Neural cell (in vitro differentiated cells): ENCODE measurements at regions not wholly inside any gene's neighbourhood (a gene's known extent, or its start where the extent isn't known, plus 50 kb on each side); places are given as distances from the start of the nearest gene placed in this dataset.

Experiments
- H2AFZ ChIP-seq: fragments of 200-600, 300-800 bp; sonication (generic), shearing (Covaris generic); 2 replicates; pipeline ENCODE4 v1.6.0; 2014; ENCODE audit warnings: low read depth, mild to moderate bottlenecking, antibody characterized with exemption, low read length, moderate library complexity
- H3F3A ChIP-seq: fragments of 200-600 bp; shearing (Covaris generic); 2 replicates; pipeline ENCODE4 v1.6.1; 2016; ENCODE audit warnings: mild to moderate bottlenecking, moderate library complexity, mixed read lengths, antibody characterized with exemption, low read length; ENCODE audit not compliant: insufficient read depth, poor library complexity, severe bottlenecking
- H3K27ac ChIP-seq: fragments of 200-600, 300-800 bp; sonication (generic), shearing (Covaris generic); 2 replicates; pipeline ENCODE4 v1.5.1; 2014; ENCODE audit warnings: mild to moderate bottlenecking, low read length, moderate library complexity
- H3K27me3 ChIP-seq: fragments of 300-800, 200-600 bp; sonication (generic), shearing (Covaris generic); 2 replicates; pipeline ENCODE4 v1.6.0; 2014; ENCODE audit warnings: mild to moderate bottlenecking, low read depth, low read length, moderate library complexity; ENCODE audit not compliant: insufficient read depth
- H3K36me3 ChIP-seq: fragments of 300-800, 200-600 bp; sonication (generic), shearing (Covaris generic); 2 replicates; pipeline ENCODE4 v1.5.1; 2014; ENCODE audit warnings: mild to moderate bottlenecking, antibody characterized with exemption, low read length, moderate library complexity; ENCODE audit not compliant: insufficient read depth
- H3K4me2 ChIP-seq: fragments of 300-800, 200-600 bp; sonication (generic), shearing (Covaris generic); 2 replicates; pipeline ENCODE4 v1.6.0; 2014; ENCODE audit warnings: mild to moderate bottlenecking, low read length
- H3K4me3 ChIP-seq: fragments of 300-800, 200-600 bp; sonication (generic), shearing (Covaris generic); 2 replicates; pipeline ENCODE4 v1.5.1; 2014; ENCODE audit warnings: mild to moderate bottlenecking, low read length, moderate library complexity
- H3K79me2 ChIP-seq: fragments of 200-600 bp; shearing (Covaris generic); replicated peaks from 2 replicates; pipeline ENCODE4 v1.6.0; 2014; ENCODE audit warnings: mild to moderate bottlenecking, low read length, moderate library complexity; ENCODE audit not compliant: insufficient read depth
- H3K9ac ChIP-seq: fragments of 300-800, 200-600 bp; sonication (generic), shearing (Covaris generic); 2 replicates; pipeline ENCODE4 v1.6.1; 2016; ENCODE audit warnings: mild to moderate bottlenecking, low read length, mixed read lengths
- H3K9me2 ChIP-seq: fragments of 200-600 bp; shearing (Covaris generic); 2 replicates; pipeline ENCODE4 v1.6.1; 2016; ENCODE audit warnings: mild to moderate bottlenecking, low read length, mixed read lengths; ENCODE audit not compliant: insufficient read depth
- H3K9me3 ChIP-seq: fragments of 200-600, 300-800 bp; sonication (generic), shearing (Covaris generic); 2 replicates; pipeline ENCODE4 v1.6.1; 2016; ENCODE audit warnings: mild to moderate bottlenecking, mixed run types, low read length, moderate library complexity, mixed read lengths
- H4K20me1 ChIP-seq: fragments of 200-600 bp; shearing (Covaris generic); 2 replicates; pipeline ENCODE4 v1.6.1; 2016; ENCODE audit warnings: mild to moderate bottlenecking, mixed run types; ENCODE audit not compliant: insufficient read depth
- CTCF ChIP-seq: fragments of 450-650 bp; IDR thresholded peaks from 2 replicates; pipeline ENCODE4 v1.5.1; 2014; ENCODE audit warnings: antibody characterized with exemption, mild to moderate bottlenecking, moderate library complexity; ENCODE audit not compliant: poor library complexity, severe bottlenecking
- EP300 ChIP-seq: fragments of 450-650 bp; conservative IDR thresholded peaks from 2 replicates; pipeline ENCODE4 v1.6.1; 2014; ENCODE audit warnings: antibody characterized with exemption, mild to moderate bottlenecking, moderate library complexity; ENCODE audit not compliant: poor library complexity, severe bottlenecking
- EZH2 ChIP-seq: fragments of 200-600, 300-800 bp; shearing (Covaris generic), sonication (generic); IDR thresholded peaks from 2 replicates; pipeline ENCODE4 v1.6.1; 2014; ENCODE audit warnings: antibody characterized with exemption, low read length, borderline replicate concordance, mild to moderate bottlenecking; ENCODE audit not compliant: insufficient read depth, poor library complexity, severe bottlenecking
- MXI1 ChIP-seq: fragments of 450-650 bp; conservative IDR thresholded peaks from 2 replicates; pipeline ENCODE4 v1.6.1; 2014; ENCODE audit warnings: antibody characterized with exemption, mild to moderate bottlenecking; ENCODE audit not compliant: poor library complexity, severe bottlenecking
- POLR2AphosphoS5 ChIP-seq: IDR thresholded peaks from 2 replicates; pipeline ENCODE4 v1.6.1; 2012
- RAD21 ChIP-seq: fragments of 450-650 bp; conservative IDR thresholded peaks from 2 replicates; pipeline ENCODE4 v1.6.1; 2014; ENCODE audit warnings: antibody characterized with exemption, mild to moderate bottlenecking, moderate library complexity
- REST ChIP-seq: IDR thresholded peaks from 2 replicates; pipeline ENCODE4 v1.6.1; 2012; ENCODE audit warnings: borderline replicate concordance
- SMC3 ChIP-seq: fragments of 450-650 bp; conservative IDR thresholded peaks from 2 replicates; pipeline ENCODE4 v1.6.1; 2014; ENCODE audit warnings: antibody characterized with exemption, mild to moderate bottlenecking, moderate library complexity; ENCODE audit not compliant: poor library complexity
- TAF1 ChIP-seq: IDR thresholded peaks from 2 replicates; pipeline ENCODE4 v1.6.1; 2012; ENCODE audit warnings: low read depth

GRCh38 chr14:53391631-53392285, 238.6 kb upstream of the DDHD1 start:
- Histone ChIP-seq H3K4me2 (no peak overlapping the region), H4K20me1 (no peaks in the 10 kb centered on the region), H3F3A (no peaks in the 10 kb centered on the region), H3K79me2 (no peaks in the 10 kb centered on the region), H3K9ac (no peak overlapping the region), H3K4me3 (no peak overlapping the region), H3K9me3 (no peaks in the 10 kb centered on the region), H3K27me3 (no peaks in the 10 kb centered on the region), H3K9me2 (no peaks in the 10 kb centered on the region), H3K36me3 (no peaks in the 10 kb centered on the region), H2AFZ (no peak overlapping the region), H3K27ac (no peak overlapping the region)
- TF ChIP-seq MXI1 (no peak), SMC3 (no peak), CTCF (no peak), REST (no peak), EP300 (no peak), TAF1 (no peak), RAD21 (no peak), POLR2AphosphoS5 (no peak), EZH2 (no peak)

- TF ChIP-seq RAD21: no peak
- no peak for TF ChIP-seq TAF1
- no peak for TF ChIP-seq MXI1
- no peak for TF ChIP-seq POLR2AphosphoS5
- TF ChIP-seq REST: no peak
- no peak for TF ChIP-seq SMC3
- no peak for TF ChIP-seq EZH2
- no peak for TF ChIP-seq CTCF
- no peak for TF ChIP-seq EP300
- Histone ChIP-seq H3K79me2 (no peaks in the 10 kb centered on the region), H3K27me3 (no peaks in the 10 kb centered on the region), H3F3A (no peaks in the 10 kb centered on the region), H3K4me3 (no peak overlapping the region), H2AFZ (no peak overlapping the region), H3K9ac (no peak overlapping the region), H3K36me3 (no peaks in the 10 kb centered on the region), H3K4me2 (no peak overlapping the region), H4K20me1 (no peaks in the 10 kb centered on the region), H3K9me2 (no peaks in the 10 kb centered on the region), H3K9me3 (no peaks in the 10 kb centered on the region), H3K27ac (no peak overlapping the region)
These were observed 238.0 kb upstream of the DDHD1 start for GRCh38 chr14:53391156-53391555.
